NCI-H2171 treated with DMSO at 0.1 percent for 48 hours (cell line): ENCODE measurements at regions not wholly inside any gene's neighbourhood (a gene's known extent, or its start where the extent isn't known, plus 50 kb on each side); places are given as distances from the start of the nearest gene placed in this dataset.

ENCODE experiments used
- DNase-seq: peaks from one replicate; lab custom pipeline; 2025; lab: John Stamatoyannopoulos, UW

GRCh38 chr22:49209452-49210195 is 618.0 kb downstream of the BRD1 start:
- DNase-seq, result peak; percentile 93

DNA sequence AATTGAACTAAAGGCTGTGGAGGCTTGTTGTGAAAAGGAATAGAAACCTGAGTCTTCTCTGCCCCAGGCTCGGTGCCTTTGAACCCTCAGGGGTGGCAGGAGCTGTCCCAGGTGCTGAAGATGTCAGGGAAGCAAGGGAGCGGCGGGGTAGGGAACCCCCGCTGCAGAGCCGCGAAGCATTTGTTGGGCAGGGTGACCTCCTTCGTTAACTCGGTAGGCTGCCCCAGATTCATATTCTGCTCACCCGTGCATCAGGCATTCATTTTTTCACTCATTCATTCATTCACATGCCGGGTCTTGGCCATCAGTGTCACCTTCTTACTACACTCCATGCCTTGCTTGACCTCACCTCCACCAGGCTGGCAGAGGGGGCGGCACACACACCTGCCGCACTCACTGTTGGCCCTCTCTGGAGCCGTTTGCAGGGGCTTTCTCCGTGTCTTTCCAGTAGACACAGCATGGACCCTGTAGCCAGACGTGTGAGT is 618.9 kb downstream of the BRD1 start:
- no peak for DNase-seq

- DNase-seq, result no peak
These were observed 619.7 kb downstream of the BRD1 start for GRCh38 chr22:49208004-49208402.

- no peak for DNase-seq
These were observed 620.4 kb downstream of the BRD1 start for GRCh38 chr22:49207008-49208003.

GRCh38 chr22:49206281-49206680 is 621.4 kb downstream of the BRD1 start:
- DNase-seq, result no peak

- no peak for DNase-seq
These were observed 622.2 kb downstream of the BRD1 start for GRCh38 chr22:49205483-49205800.

DNA sequence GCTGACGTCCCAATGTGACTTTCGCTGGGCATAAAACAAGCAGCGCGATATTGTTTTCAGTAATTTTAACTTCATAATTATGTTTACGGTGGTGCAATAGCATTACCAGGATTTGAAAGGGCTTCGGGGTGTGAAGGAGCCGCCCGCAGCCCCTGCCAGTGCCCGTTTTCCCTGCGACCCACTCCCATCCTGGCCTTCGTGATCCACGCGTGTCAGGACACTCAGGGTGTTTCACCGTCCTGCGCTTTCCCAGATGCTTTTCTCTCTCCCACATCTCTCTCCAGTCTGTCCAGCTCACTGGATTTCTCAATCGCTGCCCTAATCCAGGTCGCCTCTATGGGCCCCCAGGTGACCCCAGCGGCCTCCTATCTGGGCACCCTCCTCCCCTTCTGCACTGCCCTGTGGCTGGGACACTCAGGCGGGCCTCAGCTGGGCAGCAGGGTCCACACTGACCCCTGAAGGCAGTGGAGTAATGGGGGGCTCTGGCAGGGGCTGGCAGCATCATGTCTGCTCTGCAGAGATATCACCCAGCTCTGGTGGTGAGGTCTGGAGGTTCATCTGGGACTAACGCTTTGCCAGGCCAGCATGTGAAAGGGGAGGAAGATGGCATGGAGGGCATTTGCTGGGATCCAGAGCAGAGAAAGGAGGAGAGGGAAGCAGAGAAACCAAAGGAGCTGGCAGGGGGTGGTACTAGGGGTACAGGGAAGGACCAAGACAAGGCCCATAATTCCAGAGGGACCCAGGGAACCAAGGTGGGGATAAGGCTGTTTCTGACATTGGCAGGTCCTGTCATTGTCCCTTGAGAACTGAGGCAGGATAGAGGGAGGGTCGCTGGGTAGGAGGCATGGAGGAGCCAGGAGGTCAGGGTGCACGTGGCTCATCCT is 622.8 kb downstream of the BRD1 start:
- no peak for DNase-seq

DNA sequence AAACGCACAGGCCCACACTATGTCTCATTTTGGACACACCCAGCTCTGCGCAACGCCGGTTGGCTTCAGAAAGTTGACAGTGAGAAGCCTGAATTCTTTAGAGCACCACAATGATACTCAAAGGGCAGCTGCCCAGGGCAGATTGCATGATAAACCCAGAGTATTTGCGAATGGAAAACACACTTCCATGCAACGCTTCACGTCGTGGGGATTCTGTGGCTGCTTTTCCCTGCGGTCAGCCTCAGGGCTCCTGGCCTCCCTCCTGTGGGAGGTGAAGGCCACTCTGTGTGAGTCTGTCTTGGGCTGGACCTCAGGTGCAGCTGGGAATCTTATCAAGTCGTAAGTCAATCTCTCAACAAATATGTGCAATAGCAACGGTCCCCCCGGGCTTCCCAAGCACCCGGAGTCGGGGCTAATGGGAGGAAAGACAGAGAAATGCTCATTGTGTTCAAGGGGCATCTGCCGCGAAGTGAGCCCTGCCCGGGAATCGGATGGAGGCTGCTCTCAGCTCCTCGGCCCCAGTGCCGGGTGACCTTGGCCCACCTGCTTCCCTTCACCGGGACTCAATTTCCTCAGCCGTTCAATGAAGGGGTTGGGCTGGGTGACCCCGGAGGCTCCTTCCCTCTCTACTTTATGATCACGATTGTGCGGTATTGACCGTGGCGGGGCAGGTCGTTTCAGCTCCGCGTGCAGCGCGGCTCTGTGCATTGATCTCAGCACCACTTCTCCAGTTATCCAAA is 623.6 kb downstream of the BRD1 start:
- no peak for DNase-seq

GRCh38 chr22:49203091-49203858 is 624.4 kb downstream of the BRD1 start:
- DNase-seq, result no peak

GRCh38 chr22:49202226-49202625 is 625.4 kb downstream of the BRD1 start:
- DNase-seq, result no peak

DNA sequence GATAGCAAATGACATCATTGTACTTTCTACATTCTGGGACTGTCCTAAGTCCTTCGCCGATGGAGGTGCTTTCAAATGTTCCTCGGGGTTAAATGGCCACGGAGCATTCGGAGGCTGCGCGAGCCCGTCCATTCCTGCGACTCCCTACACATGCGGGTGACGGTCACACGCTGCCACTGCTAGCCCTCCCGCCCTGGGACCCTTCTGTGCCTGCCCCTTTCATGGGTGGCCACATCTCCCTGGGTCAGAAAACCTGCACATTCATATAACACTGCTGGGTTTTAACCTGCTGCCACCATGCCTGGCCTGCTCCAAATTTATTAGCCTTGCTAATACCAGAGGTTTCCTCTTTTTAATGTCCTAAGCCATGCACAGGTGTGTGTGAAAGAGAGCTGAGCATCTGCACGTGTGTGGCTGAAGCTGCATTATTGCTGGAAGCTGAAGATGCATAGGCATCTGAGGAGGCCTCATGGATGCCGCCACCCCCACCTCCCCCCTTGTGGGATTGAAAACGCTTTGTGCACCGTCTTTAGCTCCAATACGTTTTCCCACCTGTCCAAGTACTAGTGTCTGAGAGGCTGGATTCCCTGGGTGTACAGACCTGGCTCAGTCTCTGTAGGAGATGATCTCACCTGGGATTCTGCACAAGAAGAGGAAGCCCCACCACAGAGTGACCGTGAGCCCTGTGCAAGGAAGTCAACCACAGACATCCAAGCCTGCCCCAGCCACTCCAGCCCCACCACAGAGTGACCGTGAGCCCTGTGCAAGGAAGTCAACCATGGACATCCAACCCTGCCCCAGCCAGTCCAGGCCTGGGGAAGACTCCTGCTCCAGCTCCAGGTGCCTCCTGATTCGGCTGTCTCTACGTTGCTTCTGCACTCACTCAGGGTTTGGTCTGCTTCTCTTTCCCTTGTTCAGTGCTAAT is 626.4 kb downstream of the BRD1 start:
- DNase-seq, result no peak

DNA sequence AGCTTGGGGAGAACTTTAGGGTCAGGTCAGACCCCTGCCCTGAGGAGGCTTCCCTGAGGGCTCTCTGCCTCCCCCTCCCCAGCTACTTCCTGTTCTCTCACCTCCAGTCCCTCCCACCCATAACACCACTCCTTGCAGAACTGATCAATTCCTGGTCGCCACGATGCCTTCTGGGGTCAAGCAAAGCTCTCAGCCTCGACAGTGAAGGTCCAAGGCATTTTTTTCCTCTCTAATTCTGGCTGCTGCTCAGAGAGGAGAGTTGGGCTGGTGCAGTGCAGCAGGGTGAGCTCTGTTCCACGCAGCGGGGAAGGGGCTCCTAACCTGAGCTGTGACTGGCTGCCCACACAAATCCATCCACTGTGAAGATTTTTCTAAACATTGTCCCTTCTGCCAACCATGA is 628.4 kb downstream of the BRD1 start:
- DNase-seq, result no peak

DNA sequence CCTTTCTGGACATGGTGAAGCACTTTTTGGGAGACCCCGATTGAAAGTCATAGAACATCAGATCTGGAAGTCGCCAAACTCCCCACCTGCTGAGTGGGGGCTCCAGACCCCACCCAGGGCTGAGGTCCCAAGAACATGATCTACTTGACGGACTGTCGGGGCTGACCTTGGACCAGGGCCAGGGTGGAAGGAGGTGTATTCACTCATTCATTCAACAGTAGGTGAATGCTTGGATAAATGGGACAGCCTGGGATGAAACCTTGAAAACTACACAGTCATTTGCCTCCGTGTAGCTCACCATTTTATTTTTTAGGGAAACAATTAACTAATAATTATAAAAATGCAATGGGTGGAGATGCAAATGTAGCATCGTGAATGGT is 629.0 kb downstream of the BRD1 start:
- DNase-seq, result no peak

DNA sequence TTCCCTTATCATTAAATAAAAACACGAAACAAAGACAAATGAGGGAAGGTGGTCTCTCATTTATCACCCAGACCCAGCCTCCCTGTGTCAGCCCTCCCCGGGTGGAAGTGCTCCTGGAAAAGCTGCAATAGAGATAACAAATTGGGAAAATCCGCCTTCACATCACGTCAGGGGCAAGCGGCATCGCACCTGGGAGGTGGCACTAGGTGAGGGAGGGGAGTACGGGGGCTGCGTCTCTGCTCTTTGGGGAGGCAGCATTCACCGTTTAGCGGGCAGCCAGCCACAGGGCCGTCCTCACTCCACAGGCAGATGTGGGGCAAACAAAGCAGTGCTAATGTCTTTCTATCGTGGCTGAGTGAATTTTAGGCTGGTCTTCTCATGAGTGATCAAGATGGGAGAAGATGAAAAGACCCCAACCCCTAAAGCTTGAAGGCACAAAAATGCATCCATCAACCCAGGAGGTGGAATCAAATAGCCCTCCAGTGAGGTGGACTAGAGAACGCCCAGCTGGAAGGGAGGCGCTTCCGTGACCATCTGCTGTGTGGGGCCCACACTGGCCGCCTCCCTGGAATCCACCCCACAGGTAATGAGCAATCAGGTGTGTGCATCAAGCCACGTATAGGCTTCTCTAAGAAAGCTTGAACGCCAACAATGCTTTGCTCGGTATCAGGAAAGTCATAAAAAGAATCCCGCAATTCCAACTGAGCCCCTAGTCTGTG is 629.5 kb downstream of the BRD1 start:
- DNase-seq, result no peak

DNA sequence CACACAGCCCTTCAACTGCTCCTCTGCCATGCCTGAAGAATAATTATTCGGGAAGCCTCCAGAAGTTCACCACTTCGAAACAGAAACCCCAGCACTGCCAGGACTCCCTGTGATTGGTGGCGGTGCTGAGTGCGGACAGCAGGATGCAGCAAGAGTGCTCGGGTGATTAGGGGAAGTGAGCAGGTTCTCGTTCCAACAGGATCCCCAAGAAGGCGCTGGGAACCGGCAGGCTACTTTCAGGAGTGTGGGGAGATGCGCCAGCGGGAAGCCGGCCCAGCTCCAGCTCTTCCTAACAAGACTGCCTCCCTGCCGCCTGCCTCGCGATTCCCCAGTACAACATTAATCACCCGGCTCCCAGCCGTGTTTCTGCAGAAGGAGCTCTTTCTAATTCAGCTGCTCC is 630.2 kb downstream of the BRD1 start:
- peak; percentile 37 for DNase-seq

- DNase-seq, result no peak
These were observed 631.6 kb downstream of the BRD1 start for GRCh38 chr22:49196046-49196511.

GRCh38 chr22:49195636-49196035 is 632.0 kb downstream of the BRD1 start:
- DNase-seq, result no peak

- no peak for DNase-seq
These were observed 633.7 kb downstream of the BRD1 start for GRCh38 chr22:49193901-49194465.
